HepG2 (cell line): ENCODE measurements at regions not wholly inside any gene's neighbourhood (a gene's known extent, or its start where the extent isn't known, plus 50 kb on each side); places are given as distances from the start of the nearest gene placed in this dataset.

Experiments used
- ATAC-seq: fragments of 200-7000 bp; cut with Tn5 transposase; 3 replicates; pipeline ENCODE4 v1.9.1; 2020; ENCODE audit warnings: mild to moderate bottlenecking, moderate library complexity
- BruUV-seq: library from RNA; stranded (reverse); fragments of 400-500 nt; replicated peaks from 2 replicates; lab custom pipeline; 2021; lab: Mats Ljungman, UMichigan
- CTCF ChIA-PET: fragments of 300-600 bp; formaldehyde crosslinking; extraction: SDS; loops from one replicate; lab custom pipeline; 2021; ENCODE audit warnings: low total read pairs, inconsistent platforms, low intra/inter-chr PET ratio; lab: Yijun Ruan, JAX
- POLR2A ChIA-PET: fragments of 350-600 bp; sonication (Branson Sonifier 250); formaldehyde crosslinking; loops from one replicate; lab custom pipeline; 2020; ENCODE audit warnings: antibody characterized with exemption, inconsistent platforms; lab: Yijun Ruan, JAX
- DNase-seq: peaks from one replicate; pipeline ENCODE4 v3.0.0-alpha.2; 2015; ENCODE audit warnings: low spot score
- FAIRE-seq: peaks from 3 replicates; lab custom pipeline; 2011; peaks lifted over from hg19 to GRCh38; lab: Jason Lieb, UNC
- H2AFZ ChIP-seq: one replicate; pipeline ENCODE4 v1.6.1; 2011; ENCODE audit warnings: low read length, inconsistent platforms
- H3K27ac ChIP-seq: fragments of 300-600 bp; 3 replicates; pipeline ENCODE4 v1.8.0; 2011; ENCODE audit warnings: mixed run types, mild to moderate bottlenecking, mixed read lengths, low read length, inconsistent platforms; ENCODE audit not compliant: insufficient read depth; ENCODE audit errors: extremely low read length
- H3K27me3 ChIP-seq, 2 experiments: fragments of 200-600 bp in 1 of 2; 2 replicates in 1 of 2; 3 replicates in 1 of 2; pipeline versions ENCODE4 v1.6.0 to v1.8.0; 2011; ENCODE audit warnings: low read length in 2 of 2, mild to moderate bottlenecking in 2 of 2, moderate library complexity in 2 of 2, inconsistent platforms in 1 of 2; ENCODE audit not compliant: insufficient read depth in 2 of 2, control insufficient read depth in 1 of 2
- H3K36me3 ChIP-seq, 2 experiments: fragments of 200-600 bp in 1 of 2; replicated peaks in 1 of 2; 2 replicates in 1 of 2; 3 replicates in 1 of 2; pipeline versions ENCODE4 v1.5.1 to v1.8.0; 2011; ENCODE audit warnings: low read length in 2 of 2, inconsistent platforms in 1 of 2; ENCODE audit not compliant: insufficient read depth in 2 of 2, control insufficient read depth in 1 of 2
- H3K4me1 ChIP-seq: 2 replicates; pipeline ENCODE4 v1.5.1; 2012; ENCODE audit warnings: low read length, inconsistent platforms; ENCODE audit not compliant: insufficient read depth
- H3K4me2 ChIP-seq: 2 replicates; pipeline ENCODE4 v1.6.0; 2011; ENCODE audit warnings: low read depth, low read length, inconsistent platforms
- H3K4me3 ChIP-seq, 3 experiments: fragments of 200-600 bp in 1 of 3; sonication (generic), shearing (Covaris generic) in 1 of 3; replicated peaks in 1 of 3; 2 replicates each; pipeline ENCODE4 v1.5.1; 2011 to 2016; ENCODE audit warnings: low read length in 3 of 3, inconsistent platforms in 2 of 3, low read depth in 2 of 3, mild to moderate bottlenecking in 2 of 3, control low read depth in 1 of 3, mixed read lengths in 1 of 3; ENCODE audit not compliant: insufficient read depth in 1 of 3
- H3K79me2 ChIP-seq: one replicate; pipeline ENCODE4 v1.6.1; 2011; ENCODE audit warnings: low read length, inconsistent platforms; ENCODE audit not compliant: insufficient read depth
- H3K9ac ChIP-seq: 2 replicates; pipeline ENCODE4 v1.6.0; 2011; ENCODE audit warnings: mild to moderate bottlenecking, low read depth, low read length, inconsistent platforms; ENCODE audit not compliant: insufficient read depth
- H3K9me3 ChIP-seq: 2 replicates; pipeline ENCODE4 v1.5.1; 2012; ENCODE audit warnings: mild to moderate bottlenecking, low read length
- H4K20me1 ChIP-seq: 2 replicates; pipeline ENCODE4 v1.6.0; 2011; ENCODE audit warnings: inconsistent platforms, mild to moderate bottlenecking, low read length, moderate library complexity; ENCODE audit not compliant: insufficient read depth
- ATF7-NPFF ChIP-seq: sonication (generic); formaldehyde crosslinking; IDR thresholded peaks from 2 replicates; pipeline ENCODE4 v1.8.1; 2023; ENCODE audit warnings: mild to moderate bottlenecking, low read depth, missing genetic modification reagents, moderate library complexity
- FUBP1 ChIP-seq: sonication (generic); formaldehyde crosslinking; IDR thresholded peaks from 2 replicates; pipeline ENCODE4 v1.5.1; 2020; ENCODE audit warnings: missing genetic modification reagents, mild to moderate bottlenecking, borderline replicate concordance
- GABPB1 ChIP-seq: IDR thresholded peaks from 2 replicates; pipeline ENCODE4 v1.6.1; 2016; ENCODE audit warnings: mild to moderate bottlenecking, missing genetic modification reagents, moderate library complexity, missing compliant biosample characterization
- HDAC1 ChIP-seq: sonication (generic); formaldehyde crosslinking; IDR thresholded peaks from 2 replicates; pipeline ENCODE4 v1.5.1; 2020; ENCODE audit warnings: mild to moderate bottlenecking, missing genetic modification reagents
- NFYC ChIP-seq: IDR thresholded peaks from 2 replicates; pipeline ENCODE4 v1.6.1; 2016; ENCODE audit warnings: missing genetic modification reagents, missing compliant biosample characterization
- PBX3 ChIP-seq: sonication (generic); formaldehyde crosslinking; IDR thresholded peaks from 2 replicates; pipeline ENCODE4 v1.8.1; 2023; ENCODE audit warnings: missing genetic modification reagents, inconsistent platforms, borderline replicate concordance
- SMYD3 ChIP-seq: sonication (generic); formaldehyde crosslinking; IDR thresholded peaks from 2 replicates; pipeline ENCODE4 v1.8.1; 2023; ENCODE audit warnings: mild to moderate bottlenecking, missing genetic modification reagents
- TFE3 ChIP-seq: IDR thresholded peaks from 2 replicates; pipeline ENCODE4 v1.6.1; 2016
- ZNF281 ChIP-seq: sonication (generic); formaldehyde crosslinking; IDR thresholded peaks from 2 replicates; pipeline ENCODE4 v1.4.0; 2020; ENCODE audit warnings: missing genetic modification reagents, borderline replicate concordance
- WGBS: methylation state at CpG from one replicate; pipeline ENCODE4 v1.1.6; 2017; ENCODE audit warnings: low lambda C conversion rate; 5-methylcytosine and 5-hydroxymethylcytosine counted together
- in situ Hi-C: cut with HindIII; loops from 2 replicates; pipeline ENCODE4 v1.10.0; 2017; ENCODE audit warnings: low pct_unique_long_range_greater_than_20kb; ENCODE audit not compliant: extremely low pct_ligation_motif_present
- intact Hi-C: fragments of 100-400 bp; cut with micrococcal nuclease; formaldehyde crosslinking; loops from one replicate; pipeline ENCODE4 v1.10.0; 2022; ENCODE audit not compliant: unreplicated experiment

- no peak overlapping the region for H3K4me3 ChIP-seq
- no peaks in the 10 kb centered on the region for H3K27me3 ChIP-seq
- H3K79me2 ChIP-seq: no peaks in the 10 kb centered on the region
- H3K4me2 ChIP-seq: no peak overlapping the region
- ATAC-seq (no peak), DNase-seq (no peak), FAIRE-seq (no peak)
- TF ChIP-seq SMYD3 (CRISPR knock-in tag): no peak
- no peaks in the 10 kb centered on the region for H3K36me3 ChIP-seq
- WGBS: 4% methylated on average over 5 of the region's 5 CpGs
- BruUV-seq: no TSS peak
- H3K9ac ChIP-seq: no peak overlapping the region
- no peaks in the 10 kb centered on the region for H3K4me1 ChIP-seq
- no peak overlapping the region for H3K27ac ChIP-seq
- H4K20me1 ChIP-seq: no peaks in the 10 kb centered on the region
- CTCF ChIA-PET: no interaction called here
- no peaks in the 10 kb centered on the region for H3K9me3 ChIP-seq
- POLR2A ChIA-PET: no interaction called here
- in situ Hi-C loops (no loop called here), intact Hi-C loops (no loop called here)
- no peak overlapping the region for H2AFZ ChIP-seq
Measured at GRCh38 chr2:103254611-103255010, 492.8 kb downstream of the TMEM182 start.

GRCh38 chr2:103264058-103264768 is 502.4 kb downstream of the TMEM182 start:
- FAIRE-seq: no peak
- WGBS: 3% methylated on average over 5 of the region's 5 CpGs
- CTCF ChIA-PET: no interaction called here

More at GRCh38 chr2:103264058-103264768, 502.4 kb downstream of the TMEM182 start:
- Histone ChIP-seq H3K9ac (no peak overlapping the region), H4K20me1 (no peaks in the 10 kb centered on the region), H2AFZ (no peak overlapping the region), H3K79me2 (no peaks in the 10 kb centered on the region), H3K27ac (no peak overlapping the region), H3K36me3 (no peaks in the 10 kb centered on the region), H3K9me3 (no peaks in the 10 kb centered on the region), H3K4me1 (no peaks in the 10 kb centered on the region), H3K27me3 (no peaks in the 10 kb centered on the region), H3K4me2 (no peak overlapping the region), H3K4me3 (no peak overlapping the region)
- TF ChIP-seq ATF7-NPFF (no peak), FUBP1 (CRISPR knock-in tag) (no peak), TFE3 (no peak), GABPB1 (CRISPR knock-in tag) (no peak), PBX3 (CRISPR knock-in tag) (no peak), NFYC (CRISPR knock-in tag) (no peak), SMYD3 (CRISPR knock-in tag) (no peak), ZNF281 (CRISPR knock-in tag) (no peak), HDAC1 (CRISPR knock-in tag) (no peak)
- no peak for ATAC-seq
- POLR2A ChIA-PET: no interaction called here
- intact Hi-C loops: no loop called here
- BruUV-seq: no TSS peak
- in situ Hi-C loops: no loop called here
- DNase-seq: no peak
